Parathyroid adenoma (tissue), 2 donors: ENCODE measurements at regions not wholly inside any gene's neighbourhood (a gene's known extent, or its start where the extent isn't known, plus 50 kb on each side); places are given as distances from the start of the nearest gene placed in this dataset.

Experiments used
- H2AFZ ChIP-seq: fragments of 300-600 bp; sonication (generic); one replicate; pipeline ENCODE4 v1.7.0; 2017; ENCODE audit warnings: antibody characterized with exemption, mild to moderate bottlenecking
- H3K27ac ChIP-seq: fragments of 300-600 bp; sonication (generic); one replicate; pipeline ENCODE4 v1.7.0; 2017
- H3K27me3 ChIP-seq: fragments of 300-600 bp; sonication (generic); one replicate; pipeline ENCODE4 v1.7.0; 2017; ENCODE audit warnings: low read length; ENCODE audit not compliant: control insufficient read depth, insufficient read depth
- H3K36me3 ChIP-seq: fragments of 300-600 bp; sonication (generic); one replicate; pipeline ENCODE4 v1.7.0; 2017; ENCODE audit warnings: low read length; ENCODE audit not compliant: control insufficient read depth, insufficient read depth
- H3K4me1 ChIP-seq: fragments of 300-600 bp; sonication (generic); one replicate; pipeline ENCODE4 v1.7.0; 2017; ENCODE audit warnings: control low read depth
- H3K4me2 ChIP-seq: fragments of 300-600 bp; sonication (generic); one replicate; pipeline ENCODE4 v1.7.0; 2017; ENCODE audit warnings: low read length
- H3K4me3 ChIP-seq: fragments of 300-600 bp; sonication (generic); one replicate; pipeline ENCODE4 v1.7.0; 2017; ENCODE audit warnings: low read depth, low read length
- H3K79me2 ChIP-seq: fragments of 300-600 bp; sonication (generic); one replicate; pipeline ENCODE4 v1.7.0; 2017; ENCODE audit warnings: control low read depth
- H3K9ac ChIP-seq: fragments of 300-600 bp; sonication (generic); one replicate; pipeline ENCODE4 v1.7.0; 2017; ENCODE audit warnings: mild to moderate bottlenecking
- H3K9me3 ChIP-seq: fragments of 300-600 bp; sonication (generic); one replicate; pipeline ENCODE4 v1.7.0; 2017; ENCODE audit warnings: low read length; ENCODE audit not compliant: control insufficient read depth
- TF ChIP-seq, protein P1 (sequence below): fragments of 300-600 bp; sonication (generic); IDR thresholded peaks from one replicate; pipeline ENCODE4 v1.7.0; 2017; ENCODE audit warnings: antibody characterized with exemption, mild to moderate bottlenecking
- donor health status: primary hyperparathyroidism.

DNA sequence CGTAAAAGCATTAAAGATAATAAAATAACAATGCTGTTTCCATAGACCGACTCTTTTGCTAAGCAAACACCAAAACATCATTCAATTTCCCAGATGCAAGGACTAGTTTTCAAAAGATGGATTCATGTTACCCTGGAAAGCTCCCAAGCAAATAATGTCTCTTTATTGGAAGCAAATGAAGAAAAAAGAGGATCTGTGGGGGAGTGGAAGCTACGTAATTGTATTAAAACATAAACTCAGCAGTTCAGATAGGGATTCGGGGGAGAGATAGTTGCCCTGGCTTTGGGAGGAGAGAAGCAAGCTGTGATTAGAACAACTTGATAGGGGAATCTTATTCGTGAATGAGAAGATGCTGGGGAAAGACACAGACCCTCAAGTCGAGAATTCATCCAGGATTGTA, 491.0 kb upstream of the CLINT1 start:
- Histone ChIP-seq H3K27me3 (no peaks in the 10 kb centered on the region), H2AFZ (no peak overlapping the region), H3K27ac (no peak overlapping the region), H3K4me2 (no peak overlapping the region), H3K9ac (no peak overlapping the region), H3K4me3 (no peak overlapping the region), H3K9me3 (no peaks in the 10 kb centered on the region), H3K79me2 (no peaks in the 10 kb centered on the region), H3K36me3 (no peaks in the 10 kb centered on the region), H3K4me1 (no peaks in the 10 kb centered on the region)
- TF ChIP-seq, protein P1, sequence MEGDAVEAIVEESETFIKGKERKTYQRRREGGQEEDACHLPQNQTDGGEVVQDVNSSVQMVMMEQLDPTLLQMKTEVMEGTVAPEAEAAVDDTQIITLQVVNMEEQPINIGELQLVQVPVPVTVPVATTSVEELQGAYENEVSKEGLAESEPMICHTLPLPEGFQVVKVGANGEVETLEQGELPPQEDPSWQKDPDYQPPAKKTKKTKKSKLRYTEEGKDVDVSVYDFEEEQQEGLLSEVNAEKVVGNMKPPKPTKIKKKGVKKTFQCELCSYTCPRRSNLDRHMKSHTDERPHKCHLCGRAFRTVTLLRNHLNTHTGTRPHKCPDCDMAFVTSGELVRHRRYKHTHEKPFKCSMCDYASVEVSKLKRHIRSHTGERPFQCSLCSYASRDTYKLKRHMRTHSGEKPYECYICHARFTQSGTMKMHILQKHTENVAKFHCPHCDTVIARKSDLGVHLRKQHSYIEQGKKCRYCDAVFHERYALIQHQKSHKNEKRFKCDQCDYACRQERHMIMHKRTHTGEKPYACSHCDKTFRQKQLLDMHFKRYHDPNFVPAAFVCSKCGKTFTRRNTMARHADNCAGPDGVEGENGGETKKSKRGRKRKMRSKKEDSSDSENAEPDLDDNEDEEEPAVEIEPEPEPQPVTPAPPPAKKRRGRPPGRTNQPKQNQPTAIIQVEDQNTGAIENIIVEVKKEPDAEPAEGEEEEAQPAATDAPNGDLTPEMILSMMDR = no peak

DNA sequence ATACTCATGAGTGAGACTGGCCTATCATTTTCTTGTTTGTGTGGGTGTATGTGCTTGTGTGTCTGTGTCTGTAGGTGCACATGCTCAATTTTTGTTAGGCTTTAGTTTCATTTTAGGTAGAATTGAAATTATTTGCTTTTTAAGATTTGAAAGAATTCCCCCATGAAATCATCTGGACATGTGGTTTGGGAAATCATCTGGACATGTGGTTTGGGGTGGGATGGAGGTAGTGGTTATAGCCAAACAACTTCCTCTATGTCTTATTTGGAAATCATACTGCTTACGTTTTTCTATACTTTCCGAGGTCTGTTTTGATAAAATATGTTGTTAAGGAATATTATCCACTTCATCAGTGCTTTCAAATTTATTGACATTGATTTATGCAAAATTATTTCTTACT, 485.4 kb upstream of the CLINT1 start:
- Histone ChIP-seq H2AFZ (no peak overlapping the region), H3K79me2 (no peaks in the 10 kb centered on the region), H3K36me3 (no peaks in the 10 kb centered on the region), H3K4me2 (no peak overlapping the region), H3K27ac (no peak overlapping the region), H3K9ac (no peak overlapping the region), H3K4me1 (no peaks in the 10 kb centered on the region), H3K9me3 (no peaks in the 10 kb centered on the region), H3K27me3 (no peaks in the 10 kb centered on the region), H3K4me3 (no peak overlapping the region)
- TF ChIP-seq, protein P1 = no peak

DNA sequence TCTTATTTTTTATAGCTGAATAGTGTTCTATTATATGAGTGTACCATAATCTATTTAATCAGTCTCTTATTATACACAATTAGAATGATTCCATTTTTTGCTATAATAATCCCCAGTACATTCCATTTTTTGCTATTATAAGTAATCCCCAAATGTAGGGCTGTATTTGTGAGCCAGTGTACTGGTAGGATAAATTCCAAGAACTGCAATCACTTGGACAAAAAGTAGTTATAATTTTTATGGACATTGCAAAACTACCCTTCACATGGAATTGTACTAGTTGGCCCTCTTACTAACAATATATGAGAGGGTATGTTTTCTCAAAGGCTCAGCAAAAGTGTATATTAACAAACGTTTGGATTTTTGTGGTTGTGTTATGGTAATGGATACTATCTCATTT, 481.7 kb upstream of the CLINT1 start:
- H3K27me3 ChIP-seq = no peaks in the 10 kb centered on the region
- TF ChIP-seq, protein P1 = no peak
- no peak overlapping the region for H3K27ac ChIP-seq
- H3K4me3 ChIP-seq = no peak overlapping the region
- H3K9me3 ChIP-seq = no peaks in the 10 kb centered on the region
- no peaks in the 10 kb centered on the region for H3K4me1 ChIP-seq
- no peak overlapping the region for H3K9ac ChIP-seq
- H3K79me2 ChIP-seq = no peaks in the 10 kb centered on the region
- H3K36me3 ChIP-seq = no peaks in the 10 kb centered on the region
- no peak overlapping the region for H2AFZ ChIP-seq
- no peak overlapping the region for H3K4me2 ChIP-seq

DNA sequence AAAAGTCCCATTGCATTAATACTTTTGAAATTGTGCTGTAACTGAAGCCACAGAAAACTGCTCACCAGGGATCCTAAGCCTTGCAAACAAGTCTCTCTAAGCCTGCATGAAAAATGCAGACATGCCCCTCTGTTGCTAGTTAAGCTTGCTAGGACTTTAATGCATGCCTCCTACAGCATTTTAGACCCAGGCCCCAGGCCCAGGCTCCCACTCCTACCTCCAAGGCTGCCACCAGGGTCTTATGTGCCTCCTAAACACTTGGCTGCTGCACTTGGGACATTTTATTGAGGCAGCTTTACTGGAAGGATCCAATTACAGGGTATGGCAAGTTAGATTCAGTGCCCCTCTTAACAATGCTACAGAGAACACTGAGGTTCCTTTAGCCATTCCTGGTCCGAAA, 467.3 kb upstream of the CLINT1 start:
- no peak overlapping the region for H3K9ac ChIP-seq
- no peaks in the 10 kb centered on the region for H3K4me1 ChIP-seq
- no peak overlapping the region for H2AFZ ChIP-seq
- H3K4me2 ChIP-seq = no peak overlapping the region
- no peak overlapping the region for H3K27ac ChIP-seq
- TF ChIP-seq, protein P1 = no peak
- H3K27me3 ChIP-seq = no peaks in the 10 kb centered on the region
- H3K4me3 ChIP-seq = no peak overlapping the region
- no peaks in the 10 kb centered on the region for H3K36me3 ChIP-seq
- no peaks in the 10 kb centered on the region for H3K79me2 ChIP-seq
- H3K9me3 ChIP-seq = no peaks in the 10 kb centered on the region

GRCh38 chr5:158324236-158324635, 465.3 kb upstream of the CLINT1 start:
- Histone ChIP-seq H3K27me3 (no peaks in the 10 kb centered on the region), H3K79me2 (no peaks in the 10 kb centered on the region), H3K4me3 (no peak overlapping the region), H3K27ac (no peak overlapping the region), H3K9ac (no peak overlapping the region), H3K36me3 (no peaks in the 10 kb centered on the region), H3K4me2 (no peak overlapping the region), H3K9me3 (no peaks in the 10 kb centered on the region), H3K4me1 (no peaks in the 10 kb centered on the region), H2AFZ (no peak overlapping the region)
- TF ChIP-seq, protein P1 = no peak
